HG03280 (cell line): ENCODE measurements at regions not wholly inside any gene's neighbourhood (a gene's known extent, or its start where the extent isn't known, plus 50 kb on each side); places are given as distances from the start of the nearest gene placed in this dataset.
"Not testable (repeated sequence)": the region's sequence is repeated elsewhere in the genome, so short reads cannot be mapped to it uniquely, and the experiment has no call there.

Experiments
- ATAC-seq: cut with Tn5 transposase; IDR thresholded peaks from one replicate; pipeline ENCODE4 v1.9.1; 2021; ENCODE audit warnings: mild to moderate bottlenecking, moderate library complexity; ENCODE audit not compliant: unreplicated experiment

- no peak for ATAC-seq
Measured at GRCh38 chr6:102742754-102743356, 1349.3 kb downstream of the GRIK2 start.

- ATAC-seq, result no peak
Measured at GRCh38 chr6:102742028-102742427, 1348.5 kb downstream of the GRIK2 start.

GRCh38 chr6:102736941-102737368 is 1343.4 kb downstream of the GRIK2 start:
- no peak for ATAC-seq

GRCh38 chr6:102732898-102733297 is 1339.4 kb downstream of the GRIK2 start:
- ATAC-seq, result no peak

GRCh38 chr6:102722086-102722485 is 1328.6 kb downstream of the GRIK2 start:
- ATAC-seq, result not testable (repeated sequence)

- no peak for ATAC-seq
Measured at GRCh38 chr6:102717737-102718456, 1324.4 kb downstream of the GRIK2 start.

- no peak for ATAC-seq
Measured at GRCh38 chr6:102717252-102717651, 1323.7 kb downstream of the GRIK2 start.

GRCh38 chr6:102701019-102701418 is 1307.5 kb downstream of the GRIK2 start:
- ATAC-seq, result no peak

- ATAC-seq, result no peak
Measured at GRCh38 chr6:102686461-102686860, 1293.0 kb downstream of the GRIK2 start.

GRCh38 chr6:102680413-102680812 is 1286.9 kb downstream of the GRIK2 start:
- ATAC-seq, result no peak

GRCh38 chr6:102679865-102680264 is 1286.4 kb downstream of the GRIK2 start:
- no peak for ATAC-seq

GRCh38 chr6:102677225-102677624 is 1283.7 kb downstream of the GRIK2 start:
- ATAC-seq, result no peak

- ATAC-seq, result no peak
Measured at GRCh38 chr6:102670735-102671134, 1277.2 kb downstream of the GRIK2 start.

GRCh38 chr6:102662851-102663250 is 1269.3 kb downstream of the GRIK2 start:
- ATAC-seq, result no peak

- no peak for ATAC-seq
Measured at GRCh38 chr6:102660303-102660702, 1266.8 kb downstream of the GRIK2 start.

GRCh38 chr6:102655823-102656222 is 1262.3 kb downstream of the GRIK2 start:
- ATAC-seq, result no peak

- no peak for ATAC-seq
Measured at GRCh38 chr6:102641426-102641825, 1247.9 kb downstream of the GRIK2 start.

GRCh38 chr6:102631921-102632320 is 1238.4 kb downstream of the GRIK2 start:
- no peak for ATAC-seq

- no peak for ATAC-seq
Measured at GRCh38 chr6:102623201-102623600, 1229.7 kb downstream of the GRIK2 start.

GRCh38 chr6:102619585-102619984 is 1226.1 kb downstream of the GRIK2 start:
- no peak for ATAC-seq

GRCh38 chr6:102582569-102582968 is 1189.1 kb downstream of the GRIK2 start:
- ATAC-seq, result no peak

GRCh38 chr6:102581378-102582124 is 1188.0 kb downstream of the GRIK2 start:
- ATAC-seq, result no peak
